BLaER1 (cell line): ENCODE measurements at regions not wholly inside any gene's neighbourhood (a gene's known extent, or its start where the extent isn't known, plus 50 kb on each side); places are given as distances from the start of the nearest gene placed in this dataset.

Experiments used
- H3K27ac ChIP-seq: shearing (Covaris generic); formaldehyde crosslinking; 2 replicates; pipeline ENCODE4 v1.8.1; 2022
- H3K27me3 ChIP-seq: shearing (Covaris generic); formaldehyde crosslinking; 2 replicates; pipeline ENCODE4 v1.8.1; 2022
- H3K36me3 ChIP-seq: shearing (Covaris generic); formaldehyde crosslinking; 2 replicates; pipeline ENCODE4 v1.8.1; 2022
- H3K4me1 ChIP-seq: shearing (Covaris generic); formaldehyde crosslinking; 2 replicates; pipeline ENCODE4 v1.8.1; 2022
- H3K4me2 ChIP-seq: shearing (Covaris generic); formaldehyde crosslinking; 2 replicates; pipeline ENCODE4 v1.8.1; 2022
- H3K4me3 ChIP-seq: shearing (Covaris generic); formaldehyde crosslinking; 2 replicates; pipeline ENCODE4 v1.8.1; 2022
- H3K9ac ChIP-seq: shearing (Covaris generic); formaldehyde crosslinking; 2 replicates; pipeline ENCODE4 v1.8.1; 2022
- H3K9me3 ChIP-seq: shearing (Covaris generic); formaldehyde crosslinking; 2 replicates; pipeline ENCODE4 v1.8.1; 2022
- H4K20me1 ChIP-seq: shearing (Covaris generic); formaldehyde crosslinking; 2 replicates; pipeline ENCODE4 v1.8.1; 2022
- Cebpa-rat ChIP-seq: shearing (Covaris generic); IDR thresholded peaks from 2 replicates; pipeline ENCODE4 v1.8.1; 2022

- no peak for TF ChIP-seq Cebpa-rat
- H3K27me3 ChIP-seq, result no peaks in the 10 kb centered on the region
Observed at GRCh38 chr15:87420017-87420416, 836.5 kb downstream of the NTRK3 start.

DNA sequence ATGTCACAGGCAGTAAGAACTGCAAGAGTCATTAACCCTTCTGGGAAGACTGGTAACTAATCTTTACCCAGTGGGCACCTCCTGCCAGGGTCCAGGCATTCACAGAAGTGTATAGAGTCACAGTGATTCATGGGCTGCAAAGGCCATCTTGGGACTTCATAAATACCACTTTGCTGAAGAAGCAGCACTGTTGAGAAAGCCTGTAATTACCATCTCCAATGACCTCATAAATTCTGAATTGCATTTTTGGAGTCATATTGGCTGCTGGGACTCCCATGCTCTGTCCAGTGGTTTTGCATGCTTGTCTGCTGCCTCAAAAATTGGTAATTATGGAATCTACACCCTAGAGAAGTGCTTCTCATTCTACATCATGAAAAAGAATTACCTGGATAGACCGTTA is 837.2 kb downstream of the NTRK3 start:
- Histone ChIP-seq H3K9ac (no peak overlapping the region), H3K4me2 (no peak overlapping the region), H4K20me1 (no peaks in the 10 kb centered on the region), H3K4me1 (no peaks in the 10 kb centered on the region), H3K4me3 (no peak overlapping the region), H3K27ac (no peak overlapping the region), H3K27me3 (no peaks in the 10 kb centered on the region), H3K9me3 (no peaks in the 10 kb centered on the region), H3K36me3 (no peaks in the 10 kb centered on the region)
- TF ChIP-seq Cebpa-rat, result no peak

More at GRCh38 chr15:87420017-87420416, 836.5 kb downstream of the NTRK3 start:
- Histone ChIP-seq H3K4me2 (no peak overlapping the region), H3K4me3 (no peak overlapping the region), H3K4me1 (no peaks in the 10 kb centered on the region), H3K9ac (no peak overlapping the region), H3K9me3 (no peaks in the 10 kb centered on the region), H4K20me1 (no peaks in the 10 kb centered on the region), H3K27ac (no peak overlapping the region), H3K36me3 (no peaks in the 10 kb centered on the region)

DNA sequence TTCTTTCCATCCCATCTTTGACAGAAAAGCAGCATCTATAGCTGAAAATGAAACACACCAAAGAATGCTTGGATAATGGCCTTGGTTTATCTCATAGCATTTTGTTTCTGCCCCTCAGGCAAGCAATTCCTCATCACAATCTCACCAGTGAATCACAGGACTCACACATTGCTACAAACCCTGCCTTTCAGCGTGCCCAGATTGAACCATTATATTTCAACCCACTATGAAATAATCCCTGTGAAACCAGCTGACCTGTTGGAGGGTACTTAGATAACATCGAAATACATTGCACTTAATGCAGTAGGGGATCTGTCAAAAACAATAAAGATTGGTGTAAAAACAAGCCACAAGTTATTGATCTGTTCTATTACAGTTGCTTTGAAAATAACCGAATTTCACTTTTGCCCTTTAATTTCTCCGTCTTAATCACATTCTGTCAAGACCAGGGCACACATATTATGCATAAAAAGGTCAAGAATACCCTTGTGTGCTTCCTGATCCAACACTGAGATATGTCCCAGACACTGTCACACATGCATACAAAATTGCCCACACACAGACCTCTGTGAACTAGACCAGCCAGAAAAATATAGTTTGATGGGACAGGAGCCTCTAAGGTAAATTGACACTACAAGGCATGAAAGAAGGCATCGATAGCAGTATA is 839.8 kb downstream of the NTRK3 start:
- no peak overlapping the region for H3K9ac ChIP-seq
- no peak overlapping the region for H3K4me3 ChIP-seq
- no peak overlapping the region for H3K27ac ChIP-seq
- no peaks in the 10 kb centered on the region for H4K20me1 ChIP-seq
- no peaks in the 10 kb centered on the region for H3K4me1 ChIP-seq
- H3K9me3 ChIP-seq, result no peaks in the 10 kb centered on the region
- H3K36me3 ChIP-seq, result no peaks in the 10 kb centered on the region
- no peak for TF ChIP-seq Cebpa-rat
- H3K4me2 ChIP-seq, result no peak overlapping the region
- no peaks in the 10 kb centered on the region for H3K27me3 ChIP-seq

DNA sequence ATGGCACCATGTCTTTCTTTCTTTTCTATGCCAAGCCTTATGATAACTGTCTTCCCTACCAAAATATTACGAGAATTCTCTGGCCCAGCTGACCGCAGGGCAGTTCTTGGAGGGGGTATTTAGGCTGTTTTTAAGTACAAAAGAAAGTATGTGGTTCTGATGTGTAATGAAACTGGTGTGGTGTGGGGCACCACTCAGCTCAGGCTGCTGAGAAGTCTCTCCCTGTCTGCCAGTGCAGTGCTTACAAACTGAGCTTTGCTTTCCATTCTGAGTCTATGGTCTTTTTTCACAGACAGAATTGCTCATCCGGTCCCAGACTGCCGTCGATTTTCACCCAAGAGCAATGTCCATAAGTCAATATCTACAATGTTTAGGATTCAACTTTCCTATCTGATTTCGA is 847.6 kb downstream of the NTRK3 start:
- no peak overlapping the region for H3K4me2 ChIP-seq
- H3K4me3 ChIP-seq, result no peak overlapping the region
- TF ChIP-seq Cebpa-rat, result no peak
- no peaks in the 10 kb centered on the region for H3K9me3 ChIP-seq
- no peaks in the 10 kb centered on the region for H3K4me1 ChIP-seq
- H4K20me1 ChIP-seq, result no peaks in the 10 kb centered on the region
- no peaks in the 10 kb centered on the region for H3K27me3 ChIP-seq
- no peak overlapping the region for H3K9ac ChIP-seq
- H3K27ac ChIP-seq, result no peak overlapping the region
- no peaks in the 10 kb centered on the region for H3K36me3 ChIP-seq

- Histone ChIP-seq H4K20me1 (no peaks in the 10 kb centered on the region), H3K36me3 (no peaks in the 10 kb centered on the region), H3K4me1 (no peaks in the 10 kb centered on the region), H3K9me3 (no peaks in the 10 kb centered on the region), H3K4me2 (no peak overlapping the region), H3K9ac (no peak overlapping the region), H3K27me3 (no peaks in the 10 kb centered on the region), H3K4me3 (no peak overlapping the region), H3K27ac (no peak overlapping the region)
- TF ChIP-seq Cebpa-rat, result no peak
Observed at GRCh38 chr15:87403973-87404372, 852.6 kb downstream of the NTRK3 start.

- Histone ChIP-seq H3K27me3 (no peaks in the 10 kb centered on the region), H3K9ac (no peak overlapping the region), H3K27ac (no peak overlapping the region), H3K4me2 (no peak overlapping the region), H4K20me1 (no peaks in the 10 kb centered on the region), H3K9me3 (no peaks in the 10 kb centered on the region), H3K4me3 (no peak overlapping the region), H3K4me1 (no peaks in the 10 kb centered on the region), H3K36me3 (no peaks in the 10 kb centered on the region)
- no peak for TF ChIP-seq Cebpa-rat
Observed at GRCh38 chr15:87401973-87402372, 854.6 kb downstream of the NTRK3 start.

- H3K27ac ChIP-seq, result no peak overlapping the region
- H3K36me3 ChIP-seq, result no peaks in the 10 kb centered on the region
- no peak overlapping the region for H3K4me2 ChIP-seq
- TF ChIP-seq Cebpa-rat, result no peak
- no peak overlapping the region for H3K4me3 ChIP-seq
- H4K20me1 ChIP-seq, result no peaks in the 10 kb centered on the region
- no peak overlapping the region for H3K9ac ChIP-seq
- H3K27me3 ChIP-seq, result no peaks in the 10 kb centered on the region
- no peaks in the 10 kb centered on the region for H3K4me1 ChIP-seq
- H3K9me3 ChIP-seq, result peaks cover 11% of the 10 kb centered on the region
Observed at GRCh38 chr15:87394676-87395075, 861.9 kb downstream of the NTRK3 start.

DNA sequence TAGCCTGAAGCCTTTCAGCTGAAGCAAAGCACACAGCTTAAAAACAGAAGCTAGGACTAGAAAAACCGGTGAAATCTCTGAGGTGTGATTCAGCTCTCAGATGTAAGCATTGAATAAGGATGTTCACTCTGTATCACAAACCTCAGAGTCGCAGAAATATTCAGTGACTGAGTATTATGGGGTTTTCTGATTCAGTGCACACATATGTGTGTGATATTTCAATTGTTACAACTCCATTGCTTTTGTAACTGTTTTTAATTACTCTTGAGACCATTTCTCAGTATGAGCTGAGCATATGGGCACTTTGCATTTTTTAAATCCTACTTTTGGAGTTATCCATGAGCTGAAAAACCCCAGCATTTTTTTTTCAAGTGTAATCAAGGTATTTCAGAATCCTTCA is 868.8 kb downstream of the NTRK3 start:
- H3K4me2 ChIP-seq, result no peak overlapping the region
- no peak overlapping the region for H3K9ac ChIP-seq
- no peaks in the 10 kb centered on the region for H3K36me3 ChIP-seq
- H3K9me3 ChIP-seq, result no peaks in the 10 kb centered on the region
- H3K27me3 ChIP-seq, result no peaks in the 10 kb centered on the region
- no peaks in the 10 kb centered on the region for H3K4me1 ChIP-seq
- H3K27ac ChIP-seq, result no peak overlapping the region
- no peak for TF ChIP-seq Cebpa-rat
- no peak overlapping the region for H3K4me3 ChIP-seq
- no peaks in the 10 kb centered on the region for H4K20me1 ChIP-seq

DNA sequence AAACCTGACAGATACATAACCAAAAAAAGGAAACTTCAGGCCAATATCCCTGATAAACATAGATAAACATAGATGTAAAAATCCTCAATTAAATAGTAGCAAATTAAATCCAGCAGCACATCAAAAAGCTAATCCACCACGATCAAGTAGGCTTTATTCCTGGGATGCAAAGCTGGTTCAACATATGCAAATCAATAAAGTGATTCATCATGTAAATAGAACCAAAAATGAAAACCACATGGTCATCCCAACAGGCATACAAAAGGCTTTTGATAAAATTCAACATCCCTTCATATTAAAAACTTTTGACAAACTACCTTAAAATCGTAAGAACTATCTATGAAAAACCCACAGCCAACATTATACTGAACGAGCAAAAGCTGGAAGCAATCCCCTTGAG is 882.2 kb downstream of the NTRK3 start:
- H3K27ac ChIP-seq, result no peak overlapping the region
- H3K36me3 ChIP-seq, result no peaks in the 10 kb centered on the region
- H3K27me3 ChIP-seq, result no peaks in the 10 kb centered on the region; the same call in 1 of the 2 replicates
- TF ChIP-seq Cebpa-rat, result no peak
- no peaks in the 10 kb centered on the region for H4K20me1 ChIP-seq
- H3K9me3 ChIP-seq, result no peaks in the 10 kb centered on the region
- no peak overlapping the region for H3K4me3 ChIP-seq
- no peaks in the 10 kb centered on the region for H3K4me1 ChIP-seq
- no peak overlapping the region for H3K4me2 ChIP-seq
- H3K9ac ChIP-seq, result no peak overlapping the region

- no peak overlapping the region for H3K27ac ChIP-seq
Observed at GRCh38 chr15:87369269-87369668, 887.3 kb downstream of the NTRK3 start.

DNA sequence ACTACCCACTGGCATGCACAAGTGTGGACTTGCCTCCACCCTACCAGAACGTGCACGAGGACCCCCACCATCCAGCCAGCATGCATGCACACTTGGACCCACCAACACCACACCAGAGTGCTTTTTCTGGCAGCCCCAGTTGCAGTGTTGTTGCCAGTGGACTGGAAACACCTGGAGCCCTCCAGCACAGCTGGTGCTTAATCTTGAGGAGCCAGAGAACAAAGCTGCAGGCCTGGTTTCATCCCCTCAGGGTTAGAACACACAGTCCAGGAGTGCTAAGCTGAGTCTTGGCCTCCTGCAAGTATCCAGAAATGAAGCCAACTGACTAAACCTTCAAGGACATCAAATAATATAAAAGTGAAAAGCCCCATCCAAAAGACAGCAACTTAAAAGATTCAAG is 888.0 kb downstream of the NTRK3 start:
- Histone ChIP-seq H3K4me1 (no peaks in the 10 kb centered on the region), H4K20me1 (no peaks in the 10 kb centered on the region), H3K36me3 (no peaks in the 10 kb centered on the region), H3K9ac (no peak overlapping the region), H3K4me2 (no peak overlapping the region), H3K27me3 (no peaks in the 10 kb centered on the region), H3K4me3 (no peak overlapping the region), H3K27ac (no peak overlapping the region), H3K9me3 (no peaks in the 10 kb centered on the region)
- no peak for TF ChIP-seq Cebpa-rat

More at GRCh38 chr15:87369269-87369668, 887.3 kb downstream of the NTRK3 start:
- H3K36me3 ChIP-seq, result no peaks in the 10 kb centered on the region
- H3K4me1 ChIP-seq, result no peaks in the 10 kb centered on the region
- H3K4me3 ChIP-seq, result no peak overlapping the region
- no peaks in the 10 kb centered on the region for H3K9me3 ChIP-seq
- no peaks in the 10 kb centered on the region for H3K27me3 ChIP-seq
- no peaks in the 10 kb centered on the region for H4K20me1 ChIP-seq
- H3K4me2 ChIP-seq, result no peak overlapping the region
- TF ChIP-seq Cebpa-rat, result no peak
- H3K9ac ChIP-seq, result no peak overlapping the region
